Ishikawa (cell line): ENCODE measurements at regions not wholly inside any gene's neighbourhood (a gene's known extent, or its start where the extent isn't known, plus 50 kb on each side); places are given as distances from the start of the nearest gene placed in this dataset.

ENCODE experiments used
- CEBPB ChIP-seq: IDR thresholded peaks from 2 replicates; pipeline ENCODE4 v1.6.1; 2012
- EP300 ChIP-seq: IDR thresholded peaks from 2 replicates; pipeline ENCODE4 v1.6.1; 2012; ENCODE audit warnings: borderline replicate concordance
- FOXM1 ChIP-seq: IDR thresholded peaks from 2 replicates; pipeline ENCODE4 v1.6.1; 2012; ENCODE audit warnings: low read depth, borderline replicate concordance
- MAX ChIP-seq: IDR thresholded peaks from 2 replicates; pipeline ENCODE4 v1.6.1; 2012

DNA sequence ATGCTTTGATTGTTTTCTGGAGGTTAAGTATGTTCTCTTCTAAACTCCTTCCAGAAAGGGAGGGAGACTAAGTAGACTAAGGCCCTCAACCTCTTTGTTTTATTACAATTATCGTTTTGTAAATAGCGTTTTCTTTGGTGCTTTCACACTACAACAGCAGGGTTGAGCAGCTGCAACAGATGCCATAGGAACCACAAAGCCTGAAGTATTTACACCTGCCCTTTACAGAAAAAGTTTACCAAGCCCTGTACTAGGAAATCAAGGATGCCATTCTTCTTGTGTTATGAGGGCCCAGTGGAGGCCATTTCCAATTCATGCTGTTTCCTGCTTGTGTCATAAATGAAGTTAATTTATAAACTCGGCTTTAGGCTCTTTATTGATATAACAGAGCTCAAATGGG lies 914.8 kb downstream of the DCDC2C start:
- TF ChIP-seq MAX (no peak), CEBPB (no peak), FOXM1 (no peak), EP300 (no peak)
